CD4-positive, alpha-beta T cell (primary cell): ENCODE measurements at regions not wholly inside any gene's neighbourhood (a gene's known extent, or its start where the extent isn't known, plus 50 kb on each side); places are given as distances from the start of the nearest gene placed in this dataset.

Experiments used
- ATAC-seq: fragments of 200-7000 bp; cut with Tn5 transposase; one replicate; pipeline ENCODE4 v1.10.0; 2022; ENCODE audit warnings: mild to moderate bottlenecking; ENCODE audit not compliant: poor library complexity
- CTCF ChIA-PET: fragments of 350-600 bp; sonication (Branson Sonifier 250); formaldehyde crosslinking; loops from one replicate; lab custom pipeline; 2021; ENCODE audit warnings: antibody characterized with exemption, inconsistent platforms; lab: Charles Lee
- POLR2A ChIA-PET: fragments of 350-600 bp; sonication (Branson Sonifier 250); formaldehyde crosslinking; loops from one replicate; lab custom pipeline; 2021; ENCODE audit warnings: antibody characterized with exemption, inconsistent platforms; lab: Charles Lee
- DNase-seq, 14 experiments: peaks; one replicate each; pipeline ENCODE4 v3.0.0-alpha.2; 2013 to 2020; ENCODE audit warnings: mixed read lengths in 2 of 14
- H3K27ac ChIP-seq, 2 donors: one replicate each; pipeline versions ENCODE4 v1.5.1 to v1.7.0; 2013; ENCODE audit warnings: low read length in 2 of 2, low read depth in 1 of 2, mild to moderate bottlenecking in 1 of 2
- H3K27me3 ChIP-seq, 2 experiments: 1 replicate in 1 of 2; 2 replicates in 1 of 2; pipeline versions ENCODE4 v1.6.1 to v1.7.0; 2013; ENCODE audit warnings: low read length in 2 of 2, control low read depth in 1 of 2, mild to moderate bottlenecking in 1 of 2, moderate library complexity in 1 of 2; ENCODE audit not compliant: insufficient read depth in 2 of 2, control insufficient read depth in 1 of 2
- H3K36me3 ChIP-seq: one replicate; pipeline ENCODE4 v1.6.1; 2013; ENCODE audit warnings: low read length, control low read depth; ENCODE audit not compliant: insufficient read depth
- H3K4me1 ChIP-seq: one replicate; pipeline ENCODE4 v1.6.1; 2013; ENCODE audit warnings: low read length, control low read depth; ENCODE audit not compliant: insufficient read depth
- H3K4me3 ChIP-seq: one replicate; pipeline ENCODE4 v1.5.1; 2013; ENCODE audit warnings: mild to moderate bottlenecking, low read length, moderate library complexity
- H3K9me3 ChIP-seq, 2 experiments: 1 replicate in 1 of 2; 2 replicates in 1 of 2; pipeline versions ENCODE4 v1.6.1 to v1.7.0; 2013; ENCODE audit warnings: low read length in 2 of 2, mild to moderate bottlenecking in 2 of 2, control low read depth in 1 of 2, moderate library complexity in 1 of 2; ENCODE audit not compliant: control insufficient read depth in 1 of 2, insufficient read depth in 1 of 2
- H3K27ac Mint-ChIP-seq: one replicate; pipeline ENCODE4 v1.8.0; 2020; ENCODE audit warnings: mixed read lengths
- H3K27me3 Mint-ChIP-seq: one replicate; pipeline ENCODE4 v1.8.0; 2021; ENCODE audit warnings: mixed read lengths
- H3K36me3 Mint-ChIP-seq: one replicate; pipeline ENCODE4 v1.8.0; 2021; ENCODE audit warnings: low read depth, mixed read lengths
- H3K4me1 Mint-ChIP-seq: one replicate; pipeline ENCODE4 v1.8.0; 2021; ENCODE audit warnings: low read depth, mixed read lengths
- H3K4me3 Mint-ChIP-seq: one replicate; pipeline ENCODE4 v1.8.0; 2020; ENCODE audit warnings: mild to moderate bottlenecking, mixed read lengths
- H3K9me3 Mint-ChIP-seq: one replicate; pipeline ENCODE4 v1.8.0; 2020; ENCODE audit warnings: mixed read lengths
- CTCF ChIP-seq: fragments of 200-600 bp; IDR thresholded peaks from one replicate; pipeline ENCODE4 v1.8.0; 2022; ENCODE audit warnings: antibody characterized with exemption, mild to moderate bottlenecking
- intact Hi-C, 2 experiments: fragments of 100-400 bp; cut with DNase I in 1 of 2; cut with micrococcal nuclease in 1 of 2; formaldehyde crosslinking; loops; one replicate each; pipeline versions ENCODE4 v1.15.1 to v1.9.0; 2023 to 2025; cut with DNase I, micrococcal nuclease

- Histone ChIP-seq H3K27ac (no peak overlapping the region), H3K4me3 (no peak overlapping the region), H3K27me3 (peaks cover 0 to 3% of the 10 kb centered on the region in 2 experiments), H3K36me3 (no peaks in the 10 kb centered on the region), H3K9me3 (peaks cover 0 to 9% of the 10 kb centered on the region in 2 experiments), H3K4me1 (no peaks in the 10 kb centered on the region)
- Mint-ChIP-seq H3K36me3 (no peaks in the 10 kb centered on the region), H3K27me3 (no peaks in the 10 kb centered on the region), H3K9me3 (no peaks in the 10 kb centered on the region), H3K4me1 (no peaks in the 10 kb centered on the region), H3K4me3 (no peak overlapping the region), H3K27ac (no peak overlapping the region)
- intact Hi-C loops, result no loop called here
- TF ChIP-seq CTCF, result no peak
- DNase-seq (no peak), ATAC-seq (no peak)
- CTCF ChIA-PET, result no interaction called here
- POLR2A ChIA-PET, result no interaction called here
These were observed 65.1 kb downstream of the SPRY4 start for GRCh38 chr5:142259758-142260157.

GRCh38 chr5:142255831-142256230, 69.0 kb downstream of the SPRY4 start:
- Mint-ChIP-seq H3K9me3 (no peaks in the 10 kb centered on the region), H3K36me3 (no peaks in the 10 kb centered on the region), H3K4me3 (no peak overlapping the region), H3K4me1 (no peaks in the 10 kb centered on the region), H3K27ac (no peak overlapping the region), H3K27me3 (no peaks in the 10 kb centered on the region)
- intact Hi-C loops, result no loop called here
- H3K9me3 ChIP-seq, result peaks cover 0 to 4% of the 10 kb centered on the region in 2 experiments
- DNase-seq (no peak), ATAC-seq (no peak)
- H3K36me3 ChIP-seq, result no peaks in the 10 kb centered on the region
- H3K4me3 ChIP-seq, result no peak overlapping the region
- CTCF ChIA-PET, result no interaction called here
- POLR2A ChIA-PET, result no interaction called here
- no peak for TF ChIP-seq CTCF
- peaks cover 0 to 3% of the 10 kb centered on the region in 2 experiments for H3K27me3 ChIP-seq
- no peak overlapping the region for H3K27ac ChIP-seq
- H3K4me1 ChIP-seq, result no peaks in the 10 kb centered on the region

DNA sequence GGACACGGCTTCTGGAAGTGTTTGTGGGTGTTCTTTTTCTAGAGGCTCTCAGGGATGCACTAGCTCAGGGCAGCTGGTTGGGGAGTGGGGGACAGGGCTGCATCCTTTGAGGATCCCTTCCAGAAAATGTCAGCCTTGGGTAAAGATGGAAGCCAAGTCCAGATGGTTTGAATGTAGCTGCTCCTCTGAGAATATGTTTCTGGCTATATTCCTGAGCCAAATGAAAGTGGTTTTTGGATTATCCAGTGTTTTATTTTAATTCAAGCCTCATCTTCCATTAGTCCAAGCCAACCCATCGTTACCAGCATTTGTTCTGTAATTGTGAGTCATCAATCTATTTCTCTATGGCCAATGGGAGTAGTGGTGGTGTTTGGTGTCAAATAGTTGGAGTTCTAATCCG, 70.4 kb downstream of the SPRY4 start:
- ChIA-PET POLR2A (no interaction called here), CTCF (no interaction called here)
- Mint-ChIP-seq H3K4me1 (no peaks in the 10 kb centered on the region), H3K27me3 (no peaks in the 10 kb centered on the region), H3K27ac (no peak overlapping the region), H3K4me3 (no peak overlapping the region), H3K9me3 (no peaks in the 10 kb centered on the region), H3K36me3 (no peaks in the 10 kb centered on the region)
- Histone ChIP-seq H3K27me3 (peaks cover 0 to 3% of the 10 kb centered on the region in 2 experiments), H3K4me3 (no peak overlapping the region), H3K4me1 (no peaks in the 10 kb centered on the region), H3K36me3 (no peaks in the 10 kb centered on the region), H3K9me3 (peaks cover 0 to 4% of the 10 kb centered on the region in 2 experiments), H3K27ac (no peak overlapping the region)
- intact Hi-C loops, result no loop called here
- DNase-seq (no peak), ATAC-seq (no peak)
- no peak for TF ChIP-seq CTCF
